ENCODE measurements at regions not wholly inside any gene's neighbourhood (a gene's known extent, or its start where the extent isn't known, plus 50 kb on each side); places are given as distances from the start of the nearest gene placed in this dataset.

- Mint-ChIP-seq H3K4me1 (ENCODE audit: low read depth) (no peaks in the 10 kb centered on the region), H3K4me3 (ENCODE audit: unreplicated experiment) (no peak overlapping the region), H3K27ac (ENCODE audit: unreplicated experiment) (no peak overlapping the region), H3K27me3 (ENCODE audit: low read depth) (peaks cover 36% of the 10 kb centered on the region), H3K36me3 (ENCODE audit: low read depth) (no peaks in the 10 kb centered on the region), H3K9me3 (ENCODE audit: low read depth) (no peaks in the 10 kb centered on the region)
- no peak for TF ChIP-seq CTCF (IDR thresholded peaks at IDR 0.05)
- DNase-seq (ENCODE audit: low spot score), result no peak
Measured at GRCh38 chr18:35778850-35779627, 193.4 kb upstream of the RMP24 start.

GRCh38 chr18:35780937-35781336 lies 191.5 kb upstream of the RMP24 start:
- Mint-ChIP-seq H3K36me3 (ENCODE audit: low read depth) (no peaks in the 10 kb centered on the region), H3K27me3 (ENCODE audit: low read depth) (peaks cover 35% of the 10 kb centered on the region), H3K4me1 (ENCODE audit: low read depth) (no peaks in the 10 kb centered on the region), H3K4me3 (ENCODE audit: unreplicated experiment) (no peak overlapping the region), H3K9me3 (ENCODE audit: low read depth) (no peaks in the 10 kb centered on the region), H3K27ac (ENCODE audit: unreplicated experiment) (no peak overlapping the region)
- no peak for TF ChIP-seq CTCF (IDR thresholded peaks at IDR 0.05)
- DNase-seq (ENCODE audit: low spot score), result no peak

- H3K27ac Mint-ChIP-seq (ENCODE audit: unreplicated experiment), result no peak overlapping the region
Measured at GRCh38 chr18:35782926-35783325, 189.6 kb upstream of the RMP24 start.

GRCh38 chr18:35786365-35787042 lies 186.0 kb upstream of the RMP24 start:
- Mint-ChIP-seq H3K4me1 (ENCODE audit: low read depth) (no peaks in the 10 kb centered on the region), H3K27ac (ENCODE audit: unreplicated experiment) (no peak overlapping the region), H3K27me3 (ENCODE audit: low read depth) (peaks cover 25% of the 10 kb centered on the region), H3K9me3 (ENCODE audit: low read depth) (no peaks in the 10 kb centered on the region), H3K4me3 (ENCODE audit: unreplicated experiment) (no peak overlapping the region), H3K36me3 (ENCODE audit: low read depth) (no peaks in the 10 kb centered on the region)
- no peak for DNase-seq (ENCODE audit: low spot score)
- TF ChIP-seq CTCF (IDR thresholded peaks at IDR 0.05), result no peak

More at GRCh38 chr18:35782926-35783325, 189.6 kb upstream of the RMP24 start:
- no peak for DNase-seq (ENCODE audit: low spot score)
- Mint-ChIP-seq H3K9me3 (ENCODE audit: low read depth) (no peaks in the 10 kb centered on the region), H3K36me3 (ENCODE audit: low read depth) (no peaks in the 10 kb centered on the region), H3K4me3 (ENCODE audit: unreplicated experiment) (no peak overlapping the region), H3K27me3 (ENCODE audit: low read depth) (peaks cover 43% of the 10 kb centered on the region), H3K4me1 (ENCODE audit: low read depth) (no peaks in the 10 kb centered on the region)
- no peak for TF ChIP-seq CTCF (IDR thresholded peaks at IDR 0.05)

GRCh38 chr18:35789543-35789942 lies 182.9 kb upstream of the RMP24 start:
- peaks cover 38% of the 10 kb centered on the region for H3K27me3 Mint-ChIP-seq (ENCODE audit: low read depth)
- H3K4me3 Mint-ChIP-seq (ENCODE audit: unreplicated experiment), result no peak overlapping the region
- no peak for TF ChIP-seq CTCF (IDR thresholded peaks at IDR 0.05)
- no peak for DNase-seq (ENCODE audit: low spot score)
- no peaks in the 10 kb centered on the region for H3K9me3 Mint-ChIP-seq (ENCODE audit: low read depth)
- H3K4me1 Mint-ChIP-seq (ENCODE audit: low read depth), result no peaks in the 10 kb centered on the region
- no peak overlapping the region for H3K27ac Mint-ChIP-seq (ENCODE audit: unreplicated experiment)
- no peaks in the 10 kb centered on the region for H3K36me3 Mint-ChIP-seq (ENCODE audit: low read depth)
